Fibroblast of skin of right biceps (primary cell): ENCODE measurements at regions not wholly inside any gene's neighbourhood (a gene's known extent, or its start where the extent isn't known, plus 50 kb on each side); places are given as distances from the start of the nearest gene placed in this dataset.

Experiments used
- DNase-seq: peaks from one replicate; pipeline ENCODE4 v3.0.0-alpha.2; 2013

DNA sequence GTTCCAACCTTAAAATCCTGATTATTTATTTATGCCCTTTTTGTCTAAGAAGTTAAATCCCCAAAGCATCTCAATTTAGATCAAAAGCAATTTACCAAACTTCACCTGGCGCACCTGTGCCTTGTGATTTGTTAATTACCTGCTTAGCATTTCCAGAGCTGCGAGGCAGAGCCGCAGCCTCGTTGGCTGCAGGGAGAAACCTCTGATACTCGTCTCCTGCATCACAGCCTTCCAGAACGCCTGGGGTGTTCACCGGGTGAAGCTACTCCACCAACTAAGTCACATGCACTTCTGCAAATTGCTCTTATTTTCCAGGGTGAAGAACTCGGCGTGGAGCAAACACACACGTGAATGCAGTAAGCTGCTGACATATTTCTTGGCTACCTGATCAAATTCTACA lies 198.1 kb upstream of the RNF32 start:
- DNase-seq: no peak

DNA sequence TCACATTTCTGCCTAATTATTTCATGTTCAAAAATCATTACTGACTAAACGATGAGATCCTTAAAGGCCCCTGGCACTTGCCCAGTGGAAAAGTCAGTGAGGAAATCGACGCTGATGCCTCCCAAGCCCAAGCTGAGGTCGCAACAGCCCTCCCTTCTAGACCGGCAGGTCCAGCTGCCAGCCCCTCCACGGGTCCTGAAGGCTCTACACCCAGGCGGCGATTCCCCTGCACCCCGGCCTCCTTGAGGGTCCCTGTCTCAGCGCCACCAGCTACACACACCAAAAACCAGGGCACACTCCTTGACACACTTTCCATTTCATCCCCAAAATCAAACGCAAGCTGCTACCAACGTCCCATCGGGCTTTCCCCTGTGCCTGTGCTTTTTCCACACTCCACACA lies 200.1 kb upstream of the RNF32 start:
- no peak for DNase-seq

DNA sequence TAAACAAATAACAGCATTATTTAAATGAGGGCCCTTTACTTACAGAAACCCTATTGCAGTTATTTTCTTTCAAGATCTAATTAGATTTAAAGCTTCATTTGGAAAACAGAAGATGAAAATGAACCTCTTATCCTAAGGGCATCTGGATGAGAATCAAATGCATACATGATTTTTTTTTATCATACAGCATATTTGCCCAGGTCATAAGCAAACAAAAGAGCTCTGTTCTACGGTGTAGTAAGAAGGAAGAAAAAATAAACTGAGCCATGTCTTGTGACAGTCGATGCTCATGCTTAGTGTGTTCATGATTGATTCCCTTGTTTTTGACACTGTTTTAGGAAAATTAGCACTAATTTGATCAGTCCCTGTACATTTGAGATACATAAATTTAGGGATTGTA lies 202.6 kb upstream of the RNF32 start:
- DNase-seq: no peak

DNA sequence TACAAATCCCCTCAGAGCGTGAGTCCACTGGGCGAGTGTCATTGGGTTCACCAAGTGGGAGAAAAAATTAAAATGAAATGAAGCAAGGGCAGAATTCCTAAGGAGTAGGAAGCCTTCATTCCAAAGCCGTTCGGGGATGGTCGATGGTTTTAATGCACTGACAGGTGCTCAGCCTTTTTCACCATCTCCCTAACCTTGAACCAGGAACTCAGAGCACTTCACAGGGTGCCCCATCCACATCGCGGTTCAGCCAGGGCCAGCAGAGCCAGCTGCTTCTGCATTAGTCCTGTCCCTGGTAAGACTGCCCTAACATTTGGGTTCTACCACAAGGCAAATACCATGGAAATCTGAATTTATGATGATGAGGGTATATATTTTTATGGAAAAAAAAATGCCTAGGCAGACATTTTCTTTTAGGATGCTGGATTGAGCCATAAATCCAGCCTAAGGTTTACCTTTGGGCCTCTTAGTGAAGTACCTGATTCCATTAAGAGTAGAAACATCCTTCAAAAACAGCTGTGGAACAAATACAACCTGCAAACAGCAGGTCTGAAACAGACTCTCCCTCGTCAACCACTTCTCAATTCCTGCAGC lies 203.5 kb upstream of the RNF32 start:
- no peak for DNase-seq

DNA sequence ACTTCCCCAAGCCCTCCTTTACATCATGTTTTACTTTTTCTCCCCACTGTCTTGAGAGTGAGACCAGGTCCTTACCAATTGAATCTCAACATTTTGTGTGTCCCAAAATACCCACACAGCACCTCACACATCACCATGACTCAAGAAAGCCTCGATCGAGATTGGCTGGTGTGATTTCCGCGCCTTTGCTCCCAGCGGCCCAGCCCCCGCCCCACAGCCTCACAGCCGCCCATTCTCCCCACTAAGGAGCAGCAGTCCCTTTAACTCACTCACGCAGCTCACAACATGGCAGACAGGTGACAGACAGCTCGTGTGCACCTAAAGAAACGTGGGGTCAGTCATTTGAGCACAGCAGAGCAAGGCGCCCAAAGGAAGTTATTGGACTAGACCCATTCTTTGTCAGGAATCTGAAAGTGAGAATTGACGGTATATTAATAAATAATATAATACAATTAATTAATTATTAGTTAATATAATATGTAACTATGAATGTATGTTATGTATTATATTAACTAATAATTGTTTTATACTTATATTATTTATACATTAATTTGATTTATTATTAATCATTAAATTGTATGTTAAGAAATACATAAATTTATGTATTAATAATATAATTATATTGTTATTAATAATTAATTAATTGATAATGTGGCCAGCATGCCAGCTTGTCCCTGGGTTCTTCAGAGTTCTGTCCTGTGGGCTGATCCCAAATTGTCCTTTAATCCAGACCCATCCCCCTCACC lies 204.9 kb upstream of the RNF32 start:
- DNase-seq: no peak

DNA sequence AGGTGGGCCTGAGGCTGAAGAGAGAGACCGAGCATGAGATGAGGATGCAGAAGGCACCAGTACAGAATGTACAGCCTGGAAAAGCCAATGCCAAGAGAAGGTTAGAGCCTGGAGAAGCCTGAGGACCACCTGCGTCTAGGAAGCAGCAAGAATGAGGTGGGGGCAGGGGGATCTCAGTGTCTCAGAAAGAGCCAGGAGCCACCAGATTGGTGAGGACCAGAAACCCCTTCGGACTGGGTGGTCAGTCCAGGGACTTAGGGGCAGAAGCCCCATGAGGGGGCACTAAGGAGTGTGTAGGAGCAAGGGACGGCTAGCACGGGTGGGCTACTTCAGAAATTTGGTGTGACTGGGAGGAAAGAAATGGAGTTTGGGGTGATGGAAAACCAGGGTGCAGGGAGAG lies 205.9 kb upstream of the RNF32 start:
- no peak for DNase-seq

DNA sequence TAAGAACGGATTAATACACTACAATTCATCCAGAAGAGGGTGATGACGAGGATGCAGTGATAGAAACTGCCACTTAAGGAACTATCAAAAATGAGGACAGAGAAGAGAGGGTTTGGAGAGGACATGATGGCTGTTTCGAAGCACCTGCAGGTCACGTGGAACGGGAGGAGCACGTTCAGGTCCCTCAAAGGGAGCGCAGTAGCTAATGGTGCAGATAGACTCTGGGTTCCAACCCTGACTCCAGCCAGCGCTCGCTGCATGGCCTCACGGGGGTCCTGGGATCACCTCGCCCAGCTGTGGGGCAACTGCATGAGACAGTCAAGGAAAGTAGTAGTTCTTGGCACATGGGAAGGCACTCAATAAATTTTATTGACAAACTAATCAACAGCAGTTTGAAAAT lies 208.6 kb upstream of the RNF32 start:
- DNase-seq: no peak

DNA sequence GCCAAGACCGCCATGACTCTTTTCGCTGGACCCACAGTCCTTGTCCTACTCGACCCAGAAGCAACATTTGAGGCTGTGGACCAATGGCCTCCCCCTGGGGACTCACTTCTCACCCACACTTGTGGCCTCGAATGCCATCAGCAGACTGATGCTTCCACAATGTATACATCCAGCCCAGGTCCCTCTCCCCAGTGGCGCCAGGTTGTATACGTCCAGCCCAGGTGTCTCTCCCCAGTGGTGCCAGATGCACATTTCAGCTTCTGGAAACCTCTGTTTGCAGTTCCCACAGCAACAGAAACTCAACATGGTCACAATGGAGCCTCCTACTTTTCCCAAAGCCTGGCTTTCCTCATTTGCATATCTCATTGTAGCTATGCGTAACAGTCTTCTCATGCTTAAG lies 210.5 kb upstream of the RNF32 start:
- DNase-seq: no peak

DNA sequence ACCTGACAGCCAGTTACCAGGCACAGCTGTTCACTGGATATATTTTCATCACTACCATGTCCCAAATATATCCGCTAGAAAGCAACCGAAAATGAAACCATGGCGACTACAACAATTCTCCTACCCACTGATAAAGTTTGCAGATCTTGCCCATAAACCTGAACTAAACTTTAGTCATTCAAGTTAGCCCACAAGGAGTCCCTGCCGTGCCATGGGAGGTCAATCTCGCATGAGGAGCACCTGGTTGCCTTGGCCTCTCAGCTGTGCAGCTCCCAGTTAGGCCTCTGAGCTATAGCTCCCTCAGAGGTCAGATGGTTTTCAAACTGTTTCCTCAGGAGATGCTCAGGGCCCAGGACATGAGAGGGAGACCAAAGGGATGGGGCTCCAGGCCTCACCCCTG lies 211.1 kb upstream of the RNF32 start:
- DNase-seq: no peak

DNA sequence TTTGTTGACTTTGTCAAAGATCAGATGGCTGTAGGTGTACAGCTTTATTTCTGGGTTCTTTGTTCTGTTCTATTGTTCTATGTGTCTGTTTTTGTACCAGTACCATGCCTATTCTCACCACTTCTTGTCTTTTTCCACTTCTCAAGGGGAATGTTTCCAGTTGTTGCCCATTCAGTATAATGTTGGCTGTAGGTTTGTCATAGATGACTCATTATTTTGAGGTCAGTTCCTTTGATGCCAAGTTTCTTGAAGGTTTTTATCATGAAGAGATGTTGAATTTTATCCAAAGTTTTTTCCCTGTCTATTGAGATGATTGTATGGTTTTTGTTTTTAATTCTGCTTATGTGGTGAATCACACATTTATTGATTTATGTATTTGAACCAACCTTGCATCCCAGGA lies 216.7 kb upstream of the RNF32 start:
- no peak for DNase-seq

DNA sequence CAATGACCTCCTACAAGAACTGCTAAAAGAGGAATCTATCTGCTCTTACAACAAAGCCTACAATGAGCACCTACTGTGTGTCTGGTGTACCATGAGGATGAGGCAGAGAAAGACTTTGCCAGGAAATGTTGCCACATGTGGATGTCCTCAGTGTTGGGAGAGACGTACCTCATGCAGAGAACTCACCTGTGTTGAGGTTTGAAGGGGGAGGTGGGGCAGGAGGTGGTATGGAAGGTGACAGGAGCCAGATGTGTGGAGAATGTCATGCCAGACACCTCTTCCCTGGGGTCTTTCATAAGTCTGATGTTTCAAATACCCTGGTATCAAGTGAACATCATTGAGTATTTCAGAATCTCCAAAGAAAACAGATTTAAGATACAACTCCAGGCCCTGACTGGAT lies 220.1 kb upstream of the RNF32 start:
- DNase-seq: no peak

DNA sequence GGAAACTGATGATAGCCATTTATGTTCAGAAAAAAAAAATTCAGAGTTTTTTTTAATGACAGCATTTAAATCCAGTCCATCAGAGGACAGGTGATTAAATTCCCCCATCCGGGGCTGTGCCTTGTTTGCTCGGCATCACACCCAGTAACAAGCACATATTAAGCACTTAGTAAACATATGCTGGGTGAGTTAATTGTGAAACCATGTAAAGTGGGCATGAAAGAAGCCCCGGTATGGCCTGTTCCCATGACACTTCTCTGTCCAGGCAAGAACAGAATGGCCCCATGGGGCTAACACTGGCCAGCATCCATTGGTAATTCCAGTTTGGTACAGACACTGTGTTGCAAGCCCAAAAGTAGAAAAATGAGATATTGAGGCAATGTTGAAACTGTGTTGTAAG lies 220.8 kb upstream of the RNF32 start:
- no peak for DNase-seq

DNA sequence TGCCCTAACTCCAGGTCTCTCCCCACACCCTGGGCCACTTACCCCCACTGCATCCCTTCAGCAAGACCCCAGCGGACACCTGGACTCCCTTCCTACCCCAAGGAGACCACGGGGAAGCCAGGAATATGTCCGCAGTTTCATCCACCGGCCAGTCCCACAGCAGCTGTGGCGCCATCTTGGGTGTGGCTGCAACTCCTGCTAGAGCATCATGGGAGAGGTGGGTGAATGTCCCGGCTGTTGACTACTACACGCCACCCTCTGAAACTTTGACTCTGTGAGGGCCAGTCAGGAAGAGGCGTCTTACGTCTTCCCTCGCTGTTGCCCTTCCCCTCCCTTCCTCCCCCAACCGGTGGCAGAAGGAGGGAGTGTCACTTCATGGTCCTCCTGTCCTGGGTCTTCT lies 238.3 kb upstream of the RNF32 start:
- DNase-seq: no peak

DNA sequence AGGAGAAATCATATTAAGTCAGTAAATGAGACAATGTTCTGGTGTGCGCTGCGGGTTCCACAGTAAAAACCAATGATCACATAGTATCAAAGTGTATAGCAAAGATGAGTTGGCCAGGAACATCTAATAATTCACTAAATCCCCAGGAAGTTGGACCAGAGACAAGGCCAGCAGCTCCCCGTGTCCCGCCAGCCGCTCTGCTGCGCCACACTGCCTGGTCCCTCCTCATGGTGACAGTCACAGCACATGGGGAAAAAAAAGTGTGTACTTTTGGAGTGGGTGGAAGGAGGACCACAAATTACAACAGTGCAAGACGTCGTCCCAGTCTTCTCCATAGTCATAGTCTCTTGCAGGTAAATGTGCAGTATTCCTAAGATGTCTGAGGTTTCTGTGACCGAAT lies 239.0 kb upstream of the RNF32 start:
- no peak for DNase-seq

DNA sequence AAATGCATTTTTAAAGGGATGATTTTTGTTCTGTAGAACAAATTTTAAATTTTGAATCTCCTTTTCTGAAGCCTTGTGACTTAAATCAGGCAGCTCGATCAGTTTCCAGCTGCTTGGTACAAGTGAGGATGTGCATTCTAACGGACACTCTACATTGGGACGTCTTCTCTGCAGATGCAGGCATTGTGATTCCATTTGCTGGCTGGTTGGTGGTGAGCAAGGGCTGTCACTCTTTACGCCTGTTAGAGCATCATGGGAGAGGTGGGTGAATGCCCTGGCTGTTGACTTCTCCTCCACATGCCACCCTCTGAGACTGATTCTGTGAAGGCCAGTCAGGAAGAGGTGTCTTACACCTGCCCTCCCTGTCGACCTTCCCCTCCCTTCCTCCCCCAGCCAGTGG lies 240.5 kb upstream of the RNF32 start:
- DNase-seq: no peak

DNA sequence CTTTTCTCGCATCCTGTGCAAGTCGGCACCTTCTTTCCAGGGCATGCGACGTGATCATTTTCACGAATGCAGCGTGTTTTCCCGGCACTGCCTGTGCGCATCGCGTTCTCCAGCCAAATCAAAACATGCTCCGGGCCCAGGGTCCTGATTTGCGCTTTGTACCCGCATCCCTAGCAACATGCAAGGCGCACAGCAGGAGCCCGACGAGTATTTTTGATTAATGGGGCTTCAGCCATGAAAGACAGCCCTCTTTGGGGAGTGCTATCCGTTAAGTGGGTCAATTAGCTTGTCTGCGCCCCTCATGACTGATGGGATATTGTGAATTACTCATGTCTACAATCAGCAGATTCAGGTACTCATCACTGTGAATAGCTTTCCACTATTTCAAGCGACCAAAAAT lies 243.3 kb upstream of the RNF32 start:
- no peak for DNase-seq

DNA sequence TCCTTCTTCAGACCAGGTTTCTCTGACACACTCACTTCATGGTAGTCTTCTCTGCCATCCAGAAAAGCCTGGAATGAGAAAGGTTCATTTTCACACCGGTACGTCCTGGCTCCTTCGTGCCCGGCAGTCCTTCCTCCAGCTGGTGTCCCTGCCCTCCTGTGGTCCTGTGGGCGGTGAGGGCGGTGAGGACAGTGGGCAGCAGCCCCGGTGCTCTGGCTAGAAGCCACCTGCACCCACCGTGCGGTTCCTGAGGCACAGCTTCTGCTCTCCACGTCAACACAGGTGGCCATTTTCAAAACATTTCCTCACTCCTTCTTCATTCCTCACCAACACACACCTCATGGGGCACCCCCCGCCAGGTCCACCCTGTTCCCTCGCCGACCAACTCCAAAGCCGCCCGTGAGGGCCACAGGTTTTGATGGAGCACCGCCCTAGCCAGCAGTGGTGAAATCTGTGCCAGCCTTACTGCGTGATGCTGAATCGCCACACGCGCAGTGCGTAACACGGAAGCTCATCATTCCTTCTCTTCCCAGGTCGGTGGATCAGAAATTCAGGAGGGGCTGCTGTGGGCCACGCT lies 251.4 kb upstream of the RNF32 start:
- DNase-seq: no peak

DNA sequence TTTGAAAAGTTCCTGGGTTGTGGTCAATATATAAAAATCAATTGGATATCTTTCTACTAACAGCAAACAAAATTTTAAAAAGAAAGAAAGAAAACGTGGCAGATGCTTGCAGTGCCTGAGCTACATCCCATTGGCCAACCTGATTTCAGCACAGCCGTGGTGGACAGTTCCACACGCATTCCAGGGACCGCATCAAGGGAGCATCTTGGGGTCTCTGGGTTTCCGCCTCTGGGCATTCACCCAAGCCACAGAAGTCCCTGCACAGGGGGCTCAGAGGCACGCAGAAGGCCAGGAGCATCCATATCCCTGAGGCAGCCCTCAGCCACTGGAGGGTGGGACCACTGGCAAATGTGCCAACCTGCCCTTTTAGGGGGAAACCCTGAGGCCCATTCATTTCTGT lies 254.5 kb upstream of the RNF32 start:
- no peak for DNase-seq

DNA sequence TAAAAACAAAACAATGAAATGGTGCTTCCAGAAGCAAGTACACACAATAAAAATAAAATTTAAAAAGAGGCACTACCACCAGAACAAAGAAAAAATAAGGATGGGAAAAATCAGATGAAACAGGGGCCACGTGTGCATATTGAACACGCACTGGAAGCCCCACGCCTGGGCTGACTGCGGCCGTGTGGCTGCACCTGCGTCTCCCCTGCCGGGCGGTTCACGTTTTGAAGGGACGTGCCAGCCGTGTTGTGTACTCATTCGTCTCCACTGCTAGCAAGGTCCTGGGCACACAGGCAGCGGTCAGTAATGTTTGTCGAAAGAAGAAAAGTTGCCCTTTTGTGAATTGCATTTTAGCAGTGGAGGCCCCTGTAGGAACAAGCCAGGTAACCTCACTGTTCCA lies 255.9 kb upstream of the RNF32 start:
- DNase-seq: no peak

DNA sequence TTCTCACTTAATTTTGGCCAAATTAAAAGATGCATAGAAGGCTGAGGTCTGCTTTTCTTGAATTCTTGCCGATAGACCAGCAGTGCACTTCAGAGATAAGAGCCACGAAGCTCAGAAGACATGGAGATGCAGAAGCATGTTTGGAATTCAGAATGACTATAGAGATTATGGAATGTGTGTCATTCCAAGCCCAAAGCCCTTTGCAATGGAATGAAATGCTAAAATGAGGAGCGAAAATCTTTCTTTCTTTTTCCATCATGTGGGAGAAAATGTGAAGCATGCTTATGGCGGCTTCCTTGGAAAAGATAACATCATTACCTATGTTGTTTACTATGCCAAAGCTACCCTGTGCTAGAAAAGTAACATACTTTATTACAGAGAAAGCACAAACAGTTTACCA lies 257.0 kb upstream of the RNF32 start:
- DNase-seq: no peak

DNA sequence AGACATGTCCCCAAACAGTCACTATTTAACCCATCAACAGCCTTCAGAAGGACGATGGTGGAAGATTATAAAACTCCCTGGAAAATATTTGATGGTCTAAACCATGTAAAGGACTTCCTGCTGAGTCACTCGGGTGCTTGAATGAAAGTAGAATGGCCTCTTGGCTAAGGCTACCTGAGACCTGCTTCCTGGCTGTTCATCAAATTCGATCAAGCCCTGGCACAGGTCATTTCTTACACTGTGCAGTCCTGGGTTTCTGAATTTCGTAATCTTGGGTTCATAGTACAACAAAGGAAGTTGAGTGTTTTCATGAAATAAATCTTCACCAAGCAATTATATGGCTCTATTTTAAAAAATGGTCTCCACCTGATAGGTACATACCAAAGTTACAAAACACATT lies 260.3 kb upstream of the RNF32 start:
- DNase-seq: no peak

DNA sequence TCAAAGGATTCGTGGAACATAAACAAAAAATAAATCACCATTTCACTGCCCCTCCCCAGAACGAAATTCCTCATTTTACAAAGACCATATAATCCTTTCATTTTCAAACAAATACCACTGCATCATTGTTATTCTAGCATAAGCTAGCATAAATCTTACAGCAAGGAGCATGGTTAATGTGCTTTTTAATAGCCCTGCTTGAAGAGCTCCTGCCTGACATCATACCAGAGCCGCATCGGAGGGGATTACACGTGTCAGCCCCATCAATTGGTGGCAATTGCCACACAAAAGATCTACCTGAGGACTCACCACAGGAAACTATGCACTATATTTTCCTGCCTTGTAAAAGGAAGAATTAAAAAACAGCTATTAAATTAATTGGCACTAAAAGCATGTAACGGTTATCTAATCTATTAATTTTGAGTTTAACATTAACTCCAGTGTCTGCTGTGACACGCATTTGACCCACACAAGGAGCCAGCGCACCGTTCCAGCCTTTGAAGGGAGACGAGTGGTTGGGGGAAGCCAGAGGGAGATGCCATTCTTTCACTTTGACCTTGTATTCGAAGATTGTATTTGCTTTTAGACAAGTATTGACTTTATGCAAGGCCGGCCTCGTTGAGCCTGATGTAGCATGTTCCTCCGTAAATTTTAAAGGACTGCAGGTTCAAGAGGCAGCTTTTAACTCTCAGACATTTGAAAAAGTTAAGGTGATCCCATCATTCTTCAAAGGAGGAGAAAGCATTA lies 261.1 kb upstream of the RNF32 start:
- DNase-seq: no peak

DNA sequence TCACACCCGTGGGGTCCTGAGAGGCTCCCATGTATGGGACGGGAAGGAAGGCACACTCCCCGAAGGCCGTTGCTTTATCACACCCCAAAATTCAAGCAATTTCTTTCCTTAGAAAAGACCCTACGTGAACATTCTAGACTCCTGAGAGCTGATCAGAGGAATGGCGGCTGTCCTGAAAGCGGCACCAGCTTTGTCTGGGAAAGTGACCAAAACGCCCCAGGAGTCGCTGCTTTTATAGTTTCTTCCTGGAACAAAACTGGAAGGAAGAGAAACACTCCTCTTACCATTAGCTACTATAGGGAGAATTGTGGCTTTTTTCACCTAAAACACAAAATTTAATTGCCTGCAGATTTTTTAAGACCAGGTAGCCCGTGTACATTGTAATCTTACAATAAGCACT lies 261.8 kb upstream of the RNF32 start:
- DNase-seq: no peak

DNA sequence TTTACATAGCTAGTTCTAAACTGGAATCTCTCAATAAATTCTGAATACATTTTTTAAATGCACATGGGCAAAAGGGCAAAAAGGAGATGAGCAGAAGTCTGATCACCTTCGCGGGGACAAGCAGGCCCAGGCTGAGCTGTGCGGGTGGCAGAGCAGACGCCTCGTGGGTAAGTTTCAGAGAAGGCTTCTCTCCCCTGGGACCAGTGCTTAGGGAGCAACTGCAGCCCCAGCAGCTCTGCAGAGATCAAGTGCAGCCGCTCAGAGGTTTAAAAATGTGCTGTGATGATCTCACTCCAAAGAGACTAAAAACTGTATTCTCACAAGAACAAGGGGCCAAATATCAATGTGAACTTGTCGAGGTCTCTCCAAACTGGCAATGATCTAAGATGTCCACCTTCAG lies 264.3 kb upstream of the RNF32 start:
- DNase-seq: no peak
